PC-9 (cell line): ENCODE measurements at regions not wholly inside any gene's neighbourhood (a gene's known extent, or its start where the extent isn't known, plus 50 kb on each side); places are given as distances from the start of the nearest gene placed in this dataset.

Experiments used
- EZH2 ChIP-seq: fragments of 200-600 bp; sonication (generic); IDR thresholded peaks from 2 replicates; pipeline ENCODE4 v1.8.0; 2017; ENCODE audit warnings: antibody characterized with exemption, low read depth
- TF ChIP-seq, protein P1 (sequence below): fragments of 200-600 bp; sonication (generic); conservative IDR thresholded peaks from 2 replicates; pipeline ENCODE4 v1.6.1; 2017; ENCODE audit warnings: mixed run types, antibody characterized with exemption, mild to moderate bottlenecking, moderate library complexity

DNA sequence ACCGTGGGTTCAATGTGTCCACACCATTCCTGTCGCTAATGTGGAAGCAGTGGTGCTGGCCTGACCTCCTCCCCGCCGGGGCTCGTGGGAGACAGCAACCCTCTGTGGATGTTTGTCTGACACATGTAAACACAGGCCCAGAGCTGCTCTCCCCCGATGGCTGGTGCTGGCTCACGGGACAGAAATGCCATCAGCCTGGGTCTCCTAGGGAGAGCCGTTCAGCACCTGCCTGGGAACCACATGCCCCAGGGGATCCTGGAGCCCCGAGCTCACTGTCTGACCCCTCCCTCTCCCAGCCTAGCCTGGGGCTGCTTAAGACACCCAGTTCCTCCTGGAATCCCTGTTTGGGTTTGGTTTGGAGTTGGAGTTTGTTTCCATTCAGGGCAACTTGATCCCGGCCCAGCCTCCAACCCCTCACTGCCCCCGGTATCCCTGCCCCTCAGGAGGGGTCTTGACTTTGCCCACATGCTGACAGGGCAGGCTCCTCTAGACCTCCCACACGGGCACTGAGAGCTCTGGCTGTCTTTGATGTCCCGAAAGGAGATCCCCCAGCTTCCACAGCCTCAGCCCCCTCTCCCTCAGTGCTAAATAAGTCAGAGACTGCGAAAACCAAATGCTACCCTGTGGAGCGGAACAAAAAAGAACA, 50.9 kb upstream of the WNT11 start:
- TF ChIP-seq, protein P1, sequence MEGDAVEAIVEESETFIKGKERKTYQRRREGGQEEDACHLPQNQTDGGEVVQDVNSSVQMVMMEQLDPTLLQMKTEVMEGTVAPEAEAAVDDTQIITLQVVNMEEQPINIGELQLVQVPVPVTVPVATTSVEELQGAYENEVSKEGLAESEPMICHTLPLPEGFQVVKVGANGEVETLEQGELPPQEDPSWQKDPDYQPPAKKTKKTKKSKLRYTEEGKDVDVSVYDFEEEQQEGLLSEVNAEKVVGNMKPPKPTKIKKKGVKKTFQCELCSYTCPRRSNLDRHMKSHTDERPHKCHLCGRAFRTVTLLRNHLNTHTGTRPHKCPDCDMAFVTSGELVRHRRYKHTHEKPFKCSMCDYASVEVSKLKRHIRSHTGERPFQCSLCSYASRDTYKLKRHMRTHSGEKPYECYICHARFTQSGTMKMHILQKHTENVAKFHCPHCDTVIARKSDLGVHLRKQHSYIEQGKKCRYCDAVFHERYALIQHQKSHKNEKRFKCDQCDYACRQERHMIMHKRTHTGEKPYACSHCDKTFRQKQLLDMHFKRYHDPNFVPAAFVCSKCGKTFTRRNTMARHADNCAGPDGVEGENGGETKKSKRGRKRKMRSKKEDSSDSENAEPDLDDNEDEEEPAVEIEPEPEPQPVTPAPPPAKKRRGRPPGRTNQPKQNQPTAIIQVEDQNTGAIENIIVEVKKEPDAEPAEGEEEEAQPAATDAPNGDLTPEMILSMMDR: no peak
- TF ChIP-seq EZH2: no peak
